ENCODE measurements at regions not wholly inside any gene's neighbourhood (a gene's known extent, or its start where the extent isn't known, plus 50 kb on each side); places are given as distances from the start of the nearest gene placed in this dataset.

DNA sequence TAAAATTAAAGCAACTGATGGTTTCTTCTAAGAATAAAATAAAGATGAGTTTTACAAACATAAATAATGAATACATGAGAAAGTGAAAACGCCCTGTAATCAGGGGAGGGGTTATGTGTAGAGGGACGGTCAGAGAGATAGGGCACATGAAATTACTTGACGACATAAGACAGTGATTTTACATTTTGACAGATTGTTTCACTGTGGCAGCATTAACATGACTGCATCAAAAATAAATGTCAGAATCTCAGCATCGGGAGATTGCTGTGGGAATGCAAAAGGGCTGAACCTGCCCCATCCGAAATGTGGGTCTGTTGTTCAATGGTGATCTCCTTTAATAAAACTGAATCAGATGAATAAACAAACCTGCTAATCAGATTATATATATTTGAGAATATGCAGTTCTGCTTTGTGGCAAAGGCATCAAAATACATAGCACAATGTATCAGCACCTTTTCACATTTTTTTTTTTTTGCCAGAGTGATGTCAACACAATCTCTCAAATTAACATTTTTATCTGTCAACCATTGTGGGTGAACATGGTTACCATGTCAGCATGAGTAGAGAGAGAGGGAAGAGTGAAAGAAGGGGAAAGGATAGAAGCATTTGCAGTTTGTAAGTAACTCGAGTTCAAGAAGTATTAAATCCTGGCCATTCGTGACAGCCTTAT, 177.1 kb upstream of the MAN1A1 start:
- peak in 1 of 6 donors; percentile 20 for DNase-seq (ENCODE audit: low read depth in 4 of 6, low spot score in 6 of 6)
- no peaks in the 10 kb centered on the region for H3K4me1 ChIP-seq (ENCODE audit: control insufficient read depth, insufficient read depth, low read length)
- H3K9me3 ChIP-seq (ENCODE audit: control insufficient read depth, insufficient read depth, low read length) = no peaks in the 10 kb centered on the region
- H3K27me3 ChIP-seq (ENCODE audit: control insufficient read depth, insufficient read depth, low read length) = no peaks in the 10 kb centered on the region
- no peaks in the 10 kb centered on the region for H3K36me3 ChIP-seq (ENCODE audit: control insufficient read depth, insufficient read depth, low read length)
- no peak overlapping the region for H3K27ac ChIP-seq (ENCODE audit: low read depth, low read length)
- no peak overlapping the region for H3K4me3 ChIP-seq (ENCODE audit: low read depth, low read length)
- WGBS (ENCODE audit: insufficient coverage) = 80% methylated on average over 4 of the region's 7 CpGs

DNA sequence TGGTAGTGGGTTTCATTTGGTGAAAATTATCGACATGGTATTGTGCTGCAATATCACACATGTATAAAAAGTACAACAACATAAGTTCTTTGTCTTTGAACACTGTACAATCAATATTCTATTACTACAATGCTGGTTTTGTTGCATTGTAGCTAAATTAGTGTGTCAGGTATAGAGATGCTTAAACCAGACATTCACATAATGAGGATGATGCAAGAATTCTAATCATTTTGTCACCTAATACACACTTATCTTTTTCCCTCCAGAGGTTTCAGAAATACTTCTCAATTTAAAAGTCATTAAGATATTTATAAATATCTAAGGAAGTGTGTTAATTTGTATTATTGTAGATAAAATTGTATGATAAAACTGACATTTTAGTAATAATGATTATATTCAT, 174.8 kb upstream of the MAN1A1 start:
- no CpG with 5 or more reads among the region's 1 CpG for WGBS (ENCODE audit: insufficient coverage)
- Histone ChIP-seq H3K4me3 (ENCODE audit: low read depth, low read length) (no peak overlapping the region), H3K27me3 (ENCODE audit: control insufficient read depth, insufficient read depth, low read length) (no peaks in the 10 kb centered on the region), H3K9me3 (ENCODE audit: control insufficient read depth, insufficient read depth, low read length) (no peaks in the 10 kb centered on the region), H3K4me1 (ENCODE audit: control insufficient read depth, insufficient read depth, low read length) (no peaks in the 10 kb centered on the region), H3K27ac (ENCODE audit: low read depth, low read length) (no peak overlapping the region), H3K36me3 (ENCODE audit: control insufficient read depth, insufficient read depth, low read length) (no peaks in the 10 kb centered on the region)
- no peak for DNase-seq (ENCODE audit: low read depth in 4 of 6, low spot score in 6 of 6)

DNA sequence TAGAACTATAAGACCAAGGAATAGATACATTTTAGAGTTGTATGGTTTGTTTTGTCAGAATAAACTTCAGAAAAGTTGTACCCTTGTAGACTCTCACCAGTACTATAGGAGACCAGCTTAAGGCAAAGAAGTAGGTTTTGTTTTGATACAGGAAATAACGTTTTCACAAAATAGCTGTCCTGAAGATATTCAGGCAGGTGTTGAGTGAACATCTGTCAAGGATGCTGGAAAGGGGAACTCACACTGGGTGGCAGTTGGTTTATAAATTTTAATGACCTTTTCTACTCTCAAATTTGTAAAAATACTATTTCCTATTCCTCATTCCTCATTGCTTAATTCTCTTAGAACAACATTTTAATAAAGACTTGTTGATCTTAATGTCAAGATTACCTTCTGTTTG, 174.0 kb upstream of the MAN1A1 start:
- Histone ChIP-seq H3K4me1 (ENCODE audit: control insufficient read depth, insufficient read depth, low read length) (no peaks in the 10 kb centered on the region), H3K36me3 (ENCODE audit: control insufficient read depth, insufficient read depth, low read length) (no peaks in the 10 kb centered on the region), H3K27me3 (ENCODE audit: control insufficient read depth, insufficient read depth, low read length) (no peaks in the 10 kb centered on the region), H3K27ac (ENCODE audit: low read depth, low read length) (no peak overlapping the region), H3K4me3 (ENCODE audit: low read depth, low read length) (no peak overlapping the region), H3K9me3 (ENCODE audit: control insufficient read depth, insufficient read depth, low read length) (no peaks in the 10 kb centered on the region)
- no peak for DNase-seq (ENCODE audit: low read depth in 4 of 6, low spot score in 6 of 6)
- no CpG with 5 or more reads among the region's 1 CpG for WGBS (ENCODE audit: insufficient coverage)

DNA sequence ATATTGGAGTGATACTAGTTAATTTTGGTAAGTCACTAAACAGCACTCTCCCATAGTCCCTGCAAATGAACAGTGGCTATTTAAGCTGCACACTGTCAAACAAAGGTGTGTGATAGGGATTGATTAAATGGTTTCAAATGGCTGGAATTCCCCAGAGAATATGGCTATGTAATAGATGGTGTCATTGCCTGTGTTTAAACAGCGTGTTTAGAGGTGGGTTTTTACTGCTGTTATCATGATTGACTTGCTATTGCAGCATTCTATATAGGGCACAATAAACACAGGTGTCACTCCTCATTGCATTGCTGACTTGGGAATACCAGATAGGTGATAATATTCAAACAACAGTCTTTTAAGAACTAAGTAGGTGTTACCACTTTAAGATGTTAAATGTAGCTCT, 171.7 kb upstream of the MAN1A1 start:
- H3K27ac ChIP-seq (ENCODE audit: low read depth, low read length) = no peak overlapping the region
- H3K27me3 ChIP-seq (ENCODE audit: control insufficient read depth, insufficient read depth, low read length) = no peaks in the 10 kb centered on the region
- H3K4me1 ChIP-seq (ENCODE audit: control insufficient read depth, insufficient read depth, low read length) = no peaks in the 10 kb centered on the region
- WGBS (ENCODE audit: insufficient coverage) = no CpG with 5 or more reads among the region's 1 CpG
- no peaks in the 10 kb centered on the region for H3K9me3 ChIP-seq (ENCODE audit: control insufficient read depth, insufficient read depth, low read length)
- no peak for DNase-seq (ENCODE audit: low read depth in 4 of 6, low spot score in 6 of 6)
- H3K4me3 ChIP-seq (ENCODE audit: low read depth, low read length) = no peak overlapping the region
- H3K36me3 ChIP-seq (ENCODE audit: control insufficient read depth, insufficient read depth, low read length) = no peaks in the 10 kb centered on the region

DNA sequence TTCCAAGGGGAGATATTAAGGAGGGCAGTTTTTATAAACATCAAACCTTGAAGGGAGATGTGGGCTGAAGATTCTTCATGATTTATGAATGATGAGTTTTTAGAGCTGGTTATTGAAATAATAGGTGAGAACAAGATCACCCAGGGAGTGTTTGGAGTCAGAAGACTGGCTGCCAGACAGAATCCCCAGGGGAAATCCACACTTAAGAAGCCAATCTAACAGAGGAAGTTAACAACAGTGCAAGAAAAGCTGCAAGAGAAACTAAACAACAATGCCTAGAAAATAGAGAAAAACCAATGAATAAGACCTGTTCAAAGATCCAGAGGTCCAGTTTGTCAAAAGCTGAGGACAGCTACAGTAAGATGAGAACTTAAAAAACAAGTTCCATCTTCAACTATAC, 167.9 kb upstream of the MAN1A1 start:
- no peaks in the 10 kb centered on the region for H3K9me3 ChIP-seq (ENCODE audit: control insufficient read depth, insufficient read depth, low read length)
- H3K27ac ChIP-seq (ENCODE audit: low read depth, low read length) = no peak overlapping the region
- H3K4me3 ChIP-seq (ENCODE audit: low read depth, low read length) = no peak overlapping the region
- no peaks in the 10 kb centered on the region for H3K27me3 ChIP-seq (ENCODE audit: control insufficient read depth, insufficient read depth, low read length)
- H3K36me3 ChIP-seq (ENCODE audit: control insufficient read depth, insufficient read depth, low read length) = no peaks in the 10 kb centered on the region
- no peaks in the 10 kb centered on the region for H3K4me1 ChIP-seq (ENCODE audit: control insufficient read depth, insufficient read depth, low read length)
- DNase-seq (ENCODE audit: low read depth in 4 of 6, low spot score in 6 of 6) = no peak

DNA sequence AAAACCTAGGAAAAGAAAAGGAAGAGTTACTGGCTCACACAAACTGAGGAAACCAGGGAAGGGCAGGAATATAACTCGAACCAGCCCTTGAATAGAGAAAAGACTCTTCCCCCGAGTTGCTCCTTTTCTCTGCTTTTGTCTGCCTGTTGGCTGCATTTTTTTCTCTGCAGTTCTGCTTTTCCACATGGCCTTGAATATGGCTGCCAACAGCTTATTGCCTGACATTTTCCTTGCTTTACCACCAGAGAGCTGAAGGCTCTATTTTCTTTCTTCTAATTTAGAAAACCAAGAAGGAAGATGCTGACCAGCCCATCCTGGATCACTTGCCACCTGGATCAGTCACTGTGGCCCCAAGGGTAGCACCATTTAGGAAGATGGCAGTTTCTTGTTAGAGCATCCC, 164.8 kb upstream of the MAN1A1 start:
- DNase-seq (ENCODE audit: low read depth in 4 of 6, low spot score in 6 of 6) = peak in 1 of 6 donors; percentile 60

DNA sequence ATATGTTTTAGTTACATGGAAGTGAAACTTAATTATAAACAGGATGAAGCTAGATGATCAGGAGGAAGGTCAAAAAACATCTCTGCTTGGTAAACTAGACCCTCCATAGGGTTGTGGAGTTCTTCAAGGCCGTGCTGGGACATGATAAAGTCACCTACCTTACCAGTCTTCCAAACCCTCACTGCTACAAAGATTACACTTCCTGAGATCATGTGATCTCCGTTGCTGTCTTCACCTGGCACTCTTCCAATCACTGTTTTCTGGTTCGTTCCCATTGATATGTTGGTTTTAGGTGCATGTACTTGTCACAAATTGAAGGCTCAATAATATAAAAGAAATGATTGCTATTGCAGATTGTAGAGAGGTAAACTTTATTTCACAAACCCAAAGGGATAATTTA, 161.5 kb upstream of the MAN1A1 start:
- Histone ChIP-seq H3K27me3 (ENCODE audit: control insufficient read depth, insufficient read depth, low read length) (no peaks in the 10 kb centered on the region), H3K27ac (ENCODE audit: low read depth, low read length) (no peak overlapping the region), H3K36me3 (ENCODE audit: control insufficient read depth, insufficient read depth, low read length) (no peaks in the 10 kb centered on the region), H3K9me3 (ENCODE audit: control insufficient read depth, insufficient read depth, low read length) (no peaks in the 10 kb centered on the region), H3K4me1 (ENCODE audit: control insufficient read depth, insufficient read depth, low read length) (no peaks in the 10 kb centered on the region), H3K4me3 (ENCODE audit: low read depth, low read length) (no peak overlapping the region)
- DNase-seq (ENCODE audit: low read depth in 4 of 6, low spot score in 6 of 6) = no peak
- WGBS (ENCODE audit: insufficient coverage) = 71% methylated on average over 1 of the region's 3 CpGs

More for the DNA sequence above, 164.8 kb upstream of the MAN1A1 start:
- 60% methylated on average over 2 of the region's 2 CpGs for WGBS (ENCODE audit: insufficient coverage)
- no peaks in the 10 kb centered on the region for H3K4me1 ChIP-seq (ENCODE audit: control insufficient read depth, insufficient read depth, low read length)
- no peaks in the 10 kb centered on the region for H3K9me3 ChIP-seq (ENCODE audit: control insufficient read depth, insufficient read depth, low read length)
- H3K36me3 ChIP-seq (ENCODE audit: control insufficient read depth, insufficient read depth, low read length) = no peaks in the 10 kb centered on the region
- H3K4me3 ChIP-seq (ENCODE audit: low read depth, low read length) = no peak overlapping the region
- H3K27ac ChIP-seq (ENCODE audit: low read depth, low read length) = no peak overlapping the region
- no peaks in the 10 kb centered on the region for H3K27me3 ChIP-seq (ENCODE audit: control insufficient read depth, insufficient read depth, low read length)

DNA sequence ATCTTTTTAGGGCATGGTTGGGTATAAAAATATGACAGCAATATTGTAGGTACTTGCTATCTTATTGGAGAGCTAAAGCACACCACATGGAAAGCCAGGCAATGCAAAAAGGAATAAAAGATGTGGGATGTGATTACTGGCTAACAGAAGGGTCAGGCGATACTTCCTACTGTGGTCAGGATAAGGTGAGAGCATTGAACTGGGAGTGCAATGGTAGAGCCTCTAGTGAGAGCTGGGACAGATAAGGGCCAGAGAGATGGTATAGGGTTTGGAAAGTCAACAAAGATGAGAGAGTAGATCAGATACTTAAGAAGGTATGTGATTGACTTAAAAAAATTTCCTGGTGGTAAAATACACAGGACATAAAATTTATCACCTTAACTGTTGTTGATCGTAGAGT, 160.7 kb upstream of the MAN1A1 start:
- no peak overlapping the region for H3K4me3 ChIP-seq (ENCODE audit: low read depth, low read length)
- H3K27me3 ChIP-seq (ENCODE audit: control insufficient read depth, insufficient read depth, low read length) = no peaks in the 10 kb centered on the region
- H3K9me3 ChIP-seq (ENCODE audit: control insufficient read depth, insufficient read depth, low read length) = no peaks in the 10 kb centered on the region
- DNase-seq (ENCODE audit: low read depth in 4 of 6, low spot score in 6 of 6) = no peak
- no peaks in the 10 kb centered on the region for H3K36me3 ChIP-seq (ENCODE audit: control insufficient read depth, insufficient read depth, low read length)
- no peak overlapping the region for H3K27ac ChIP-seq (ENCODE audit: low read depth, low read length)
- WGBS (ENCODE audit: insufficient coverage) = 100% methylated on average over 1 of the region's 2 CpGs
- H3K4me1 ChIP-seq (ENCODE audit: control insufficient read depth, insufficient read depth, low read length) = no peaks in the 10 kb centered on the region

DNA sequence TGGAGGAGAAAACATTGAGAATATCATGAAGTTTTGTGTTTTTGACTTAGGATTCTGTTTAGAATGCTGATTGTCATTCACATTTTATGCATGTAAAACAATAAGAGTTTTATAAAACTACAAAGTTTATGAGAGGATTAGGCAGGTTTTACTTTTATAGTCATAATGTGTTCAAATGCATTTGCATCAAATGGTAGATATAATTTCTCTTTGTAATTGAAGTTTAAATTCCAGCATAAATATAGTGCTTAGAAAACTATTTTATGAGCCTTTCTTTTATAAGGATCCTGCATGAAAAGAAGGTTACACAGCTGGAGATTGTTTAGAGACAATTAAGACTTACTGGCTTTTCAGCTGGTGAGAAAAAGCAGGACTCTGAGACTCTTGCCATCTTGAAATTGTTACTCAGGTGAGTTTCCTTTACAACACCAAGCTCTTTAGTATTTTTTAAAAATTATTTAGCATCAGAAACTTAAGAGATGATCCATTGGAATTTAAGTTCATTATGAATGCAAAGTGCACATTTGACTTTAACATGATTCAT, 157.1 kb upstream of the MAN1A1 start:
- H3K4me3 ChIP-seq (ENCODE audit: low read depth, low read length) = no peak overlapping the region
- DNase-seq (ENCODE audit: low read depth in 4 of 6, low spot score in 6 of 6) = no peak
- H3K9me3 ChIP-seq (ENCODE audit: control insufficient read depth, insufficient read depth, low read length) = no peaks in the 10 kb centered on the region
- no peaks in the 10 kb centered on the region for H3K4me1 ChIP-seq (ENCODE audit: control insufficient read depth, insufficient read depth, low read length)
- H3K27ac ChIP-seq (ENCODE audit: low read depth, low read length) = no peak overlapping the region
- H3K27me3 ChIP-seq (ENCODE audit: control insufficient read depth, insufficient read depth, low read length) = no peaks in the 10 kb centered on the region
- no peaks in the 10 kb centered on the region for H3K36me3 ChIP-seq (ENCODE audit: control insufficient read depth, insufficient read depth, low read length)

DNA sequence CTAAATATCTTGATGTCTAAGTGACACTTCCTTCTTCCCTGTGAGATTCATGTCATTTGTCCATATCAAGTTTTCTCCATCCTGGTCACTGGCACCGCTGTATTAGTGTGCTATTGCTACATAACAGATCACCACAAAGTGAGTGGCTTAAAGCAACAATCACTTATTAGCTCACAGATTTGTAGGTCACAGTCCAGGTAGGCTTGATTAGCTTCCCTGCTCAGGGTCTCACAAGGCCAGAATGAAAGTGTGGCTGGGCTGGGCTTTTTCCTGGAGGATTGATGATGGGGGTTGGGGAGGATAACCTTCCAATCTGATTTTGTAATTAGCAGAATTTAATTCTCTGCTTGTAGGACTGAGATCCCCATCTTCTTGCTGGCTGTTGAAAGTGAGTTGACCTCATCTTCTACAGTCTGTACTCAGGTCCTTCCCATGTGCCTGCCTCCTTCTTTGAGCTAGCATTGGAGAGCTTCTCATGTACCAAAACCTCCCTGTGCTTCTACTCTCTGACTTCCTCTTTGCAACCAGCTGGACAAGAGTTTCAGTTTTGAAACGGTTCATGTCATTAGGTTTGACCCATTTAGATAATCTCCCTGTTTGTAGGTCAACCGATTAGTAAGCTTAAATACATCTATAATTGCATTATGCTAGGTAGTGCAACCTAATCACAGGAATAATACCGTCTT, 152.4 kb upstream of the MAN1A1 start:
- no peaks in the 10 kb centered on the region for H3K4me1 ChIP-seq (ENCODE audit: control insufficient read depth, insufficient read depth, low read length)
- DNase-seq (ENCODE audit: low read depth in 4 of 6, low spot score in 6 of 6) = no peak
- 100% methylated on average over 1 of the region's 4 CpGs for WGBS (ENCODE audit: insufficient coverage)
- no peaks in the 10 kb centered on the region for H3K27me3 ChIP-seq (ENCODE audit: control insufficient read depth, insufficient read depth, low read length)
- no peak overlapping the region for H3K4me3 ChIP-seq (ENCODE audit: low read depth, low read length)
- H3K27ac ChIP-seq (ENCODE audit: low read depth, low read length) = no peak overlapping the region
- H3K9me3 ChIP-seq (ENCODE audit: control insufficient read depth, insufficient read depth, low read length) = no peaks in the 10 kb centered on the region
- H3K36me3 ChIP-seq (ENCODE audit: control insufficient read depth, insufficient read depth, low read length) = no peaks in the 10 kb centered on the region
